Caco-2 (cell line): ENCODE measurements at regions not wholly inside any gene's neighbourhood (a gene's known extent, or its start where the extent isn't known, plus 50 kb on each side); places are given as distances from the start of the nearest gene placed in this dataset.

Experiments used
- BruUV-seq: library from RNA; stranded (reverse); fragments of 400-500 nt; replicated peaks from 2 replicates; lab custom pipeline; 2021; lab: Mats Ljungman, UMichigan
- CTCF ChIA-PET: fragments of 300-600 bp; sonication (Branson Sonifier 250); formaldehyde crosslinking; loops from one replicate; lab custom pipeline; 2022; ENCODE audit warnings: antibody characterized with exemption; lab: Charles Lee
- POLR2A ChIA-PET: fragments of 300-600 bp; sonication (Branson Sonifier 250); formaldehyde crosslinking; loops from one replicate; lab custom pipeline; 2022; ENCODE audit warnings: antibody characterized with exemption; lab: Charles Lee
- DNase-seq, 2 experiments: peaks; one replicate each; pipeline versions ENCODE4 v3.0.0 to v3.0.0-alpha.2; 2020 to 2022
- H3K27me3 ChIP-seq: replicated peaks from 2 replicates; pipeline ENCODE4 v1.6.0; 2011; ENCODE audit warnings: low read length; ENCODE audit not compliant: control insufficient read depth, insufficient read depth
- H3K36me3 ChIP-seq: 2 replicates; pipeline ENCODE4 v1.5.1; 2011; ENCODE audit warnings: low read length; ENCODE audit not compliant: control insufficient read depth, insufficient read depth
- H3K4me1 ChIP-seq: fragments of 250-450 bp; sonication (Bioruptor Pico); 2 replicates; pipeline ENCODE4 v1.5.1; 2020; ENCODE audit warnings: mild to moderate bottlenecking
- H3K4me3 ChIP-seq: 2 replicates; pipeline ENCODE4 v1.5.1; 2011; ENCODE audit warnings: low read depth, mild to moderate bottlenecking, control low read depth, low read length
- H3K9me3 ChIP-seq: fragments of 250-450 bp; sonication (Bioruptor Pico); 2 replicates; pipeline ENCODE4 v1.5.1; 2020; ENCODE audit warnings: mild to moderate bottlenecking, moderate library complexity
- H3K27ac Mint-ChIP-seq: one replicate; pipeline ENCODE4 v1.8.0; 2022; ENCODE audit warnings: mixed read lengths; ENCODE audit not compliant: unreplicated experiment
- H3K27me3 Mint-ChIP-seq: one replicate; pipeline ENCODE4 v1.8.0; 2022; ENCODE audit warnings: mixed read lengths; ENCODE audit not compliant: insufficient read depth, unreplicated experiment
- H3K36me3 Mint-ChIP-seq: one replicate; pipeline ENCODE4 v1.8.0; 2022; ENCODE audit warnings: mild to moderate bottlenecking, mixed read lengths; ENCODE audit not compliant: insufficient read depth, unreplicated experiment
- H3K4me1 Mint-ChIP-seq: one replicate; pipeline ENCODE4 v1.8.0; 2022; ENCODE audit warnings: low read depth, mixed read lengths; ENCODE audit not compliant: unreplicated experiment
- H3K4me3 Mint-ChIP-seq: one replicate; pipeline ENCODE4 v1.8.0; 2022; ENCODE audit warnings: mild to moderate bottlenecking, moderate library complexity, mixed read lengths; ENCODE audit not compliant: unreplicated experiment
- H3K9me3 Mint-ChIP-seq: one replicate; pipeline ENCODE4 v1.8.0; 2022; ENCODE audit warnings: mixed read lengths; ENCODE audit not compliant: unreplicated experiment
- CTCF ChIP-seq, 2 experiments: fragments of 200-600 bp in 1 of 2; IDR thresholded peaks; 1 replicate in 1 of 2; 2 replicates in 1 of 2; pipeline versions ENCODE4 v1.5.1 to v1.8.0; 2011 to 2022; ENCODE audit warnings: antibody characterized with exemption in 1 of 2, control low read depth in 1 of 2, inconsistent platforms in 1 of 2, low read depth in 1 of 2, low read length in 1 of 2, mild to moderate bottlenecking in 1 of 2, moderate library complexity in 1 of 2; ENCODE audit not compliant: insufficient read depth in 1 of 2, severe bottlenecking in 1 of 2, unreplicated experiment in 1 of 2
- intact Hi-C: fragments of 100-400 bp; cut with micrococcal nuclease; formaldehyde crosslinking; loops from one replicate; pipeline ENCODE4 v1.10.0; 2022; ENCODE audit not compliant: unreplicated experiment

GRCh38 chr10:112039823-112040222, 143.7 kb downstream of the GPAM start:
- H3K27me3 ChIP-seq = no peaks in the 10 kb centered on the region
- H3K4me3 Mint-ChIP-seq = no peak overlapping the region
- TF ChIP-seq CTCF (IDR thresholded peaks at IDR 0.05; ENCODE audit: insufficient read depth in 1 of 2, low read depth in 1 of 2, low read length in 1 of 2, severe bottlenecking in 1 of 2, unreplicated experiment in 1 of 2) = no peak
- no peaks in the 10 kb centered on the region for H3K36me3 Mint-ChIP-seq
- no peak for DNase-seq
- no peaks in the 10 kb centered on the region for H3K9me3 Mint-ChIP-seq
- CTCF ChIA-PET = no interaction called here
- no peak overlapping the region for H3K27ac Mint-ChIP-seq
- intact Hi-C loops = no loop called here
- no peaks in the 10 kb centered on the region for H3K4me1 ChIP-seq
- H3K36me3 ChIP-seq = no peaks in the 10 kb centered on the region
- H3K9me3 ChIP-seq = no peaks in the 10 kb centered on the region
- POLR2A ChIA-PET = no interaction called here
- peaks cover 17% of the 10 kb centered on the region for H3K27me3 Mint-ChIP-seq
- H3K4me3 ChIP-seq = no peak overlapping the region
- no TSS peak for BruUV-seq
- no peaks in the 10 kb centered on the region for H3K4me1 Mint-ChIP-seq

DNA sequence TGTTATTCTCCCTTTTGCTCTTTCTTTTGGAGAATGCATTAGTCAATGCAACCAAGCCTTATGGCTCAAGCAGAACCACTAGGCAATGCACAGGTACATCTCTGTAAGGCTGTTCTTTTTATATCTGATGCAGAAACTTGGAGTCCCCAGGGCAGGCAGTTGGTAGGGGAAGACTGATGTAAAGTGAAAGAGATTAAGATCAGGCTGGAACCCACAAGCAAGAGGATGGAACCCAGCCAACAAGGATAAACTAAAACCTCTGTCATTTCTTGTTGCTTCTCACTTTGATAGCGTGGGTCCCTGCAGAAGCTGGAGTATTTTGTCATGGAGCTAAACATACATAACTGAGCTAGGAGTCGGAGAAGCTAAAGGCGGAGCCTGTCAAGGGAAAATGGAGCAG, 142.9 kb downstream of the GPAM start:
- no peak overlapping the region for H3K27ac Mint-ChIP-seq

DNA sequence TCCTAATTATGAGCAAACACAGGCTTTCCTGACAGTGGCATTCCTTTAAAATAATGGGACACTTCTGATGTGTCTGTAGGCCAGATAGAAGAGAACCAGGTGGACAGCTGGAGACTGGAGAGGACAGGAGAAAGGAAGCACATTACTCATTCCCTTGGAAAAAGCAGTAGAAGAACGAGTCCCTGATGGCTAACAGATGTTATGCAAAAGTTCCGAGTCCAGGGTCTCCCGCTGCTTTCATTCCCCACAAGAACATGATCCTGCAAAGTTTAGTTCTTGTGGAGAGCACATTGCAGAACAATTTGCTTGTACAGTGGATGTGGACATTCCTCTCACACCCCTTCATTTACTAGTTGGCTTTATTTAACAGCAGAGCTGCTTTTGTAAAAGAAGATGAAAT, 137.6 kb downstream of the GPAM start:
- no TSS peak for BruUV-seq
- intact Hi-C loops = no loop called here
- Mint-ChIP-seq H3K27ac (no peak overlapping the region), H3K4me3 (no peak overlapping the region), H3K36me3 (no peaks in the 10 kb centered on the region), H3K4me1 (no peaks in the 10 kb centered on the region), H3K27me3 (peaks cover 25% of the 10 kb centered on the region), H3K9me3 (no peaks in the 10 kb centered on the region)
- TF ChIP-seq CTCF (IDR thresholded peaks at IDR 0.05; ENCODE audit: insufficient read depth in 1 of 2, low read depth in 1 of 2, low read length in 1 of 2, severe bottlenecking in 1 of 2, unreplicated experiment in 1 of 2) = no peak
- Histone ChIP-seq H3K4me3 (no peak overlapping the region), H3K9me3 (no peaks in the 10 kb centered on the region), H3K4me1 (no peaks in the 10 kb centered on the region), H3K27me3 (no peaks in the 10 kb centered on the region), H3K36me3 (no peaks in the 10 kb centered on the region)
- CTCF ChIA-PET = no interaction called here
- POLR2A ChIA-PET = no interaction called here
- DNase-seq = no peak

More for the DNA sequence above, 142.9 kb downstream of the GPAM start:
- intact Hi-C loops = no loop called here
- Mint-ChIP-seq H3K4me1 (no peaks in the 10 kb centered on the region), H3K27me3 (peaks cover 19% of the 10 kb centered on the region), H3K9me3 (no peaks in the 10 kb centered on the region), H3K4me3 (no peak overlapping the region), H3K36me3 (no peaks in the 10 kb centered on the region)
- H3K36me3 ChIP-seq = no peaks in the 10 kb centered on the region
- TF ChIP-seq CTCF (IDR thresholded peaks at IDR 0.05; ENCODE audit: insufficient read depth in 1 of 2, low read depth in 1 of 2, low read length in 1 of 2, severe bottlenecking in 1 of 2, unreplicated experiment in 1 of 2) = no peak
- H3K4me1 ChIP-seq = no peaks in the 10 kb centered on the region
- ChIA-PET POLR2A (no interaction called here), CTCF (no interaction called here)
- H3K27me3 ChIP-seq = no peaks in the 10 kb centered on the region
- no TSS peak for BruUV-seq
- H3K4me3 ChIP-seq = no peak overlapping the region
- DNase-seq = no peak
- H3K9me3 ChIP-seq = no peaks in the 10 kb centered on the region
